ENCODE measurements at regions not wholly inside any gene's neighbourhood (a gene's known extent, or its start where the extent isn't known, plus 50 kb on each side); places are given as distances from the start of the nearest gene placed in this dataset.

DNA sequence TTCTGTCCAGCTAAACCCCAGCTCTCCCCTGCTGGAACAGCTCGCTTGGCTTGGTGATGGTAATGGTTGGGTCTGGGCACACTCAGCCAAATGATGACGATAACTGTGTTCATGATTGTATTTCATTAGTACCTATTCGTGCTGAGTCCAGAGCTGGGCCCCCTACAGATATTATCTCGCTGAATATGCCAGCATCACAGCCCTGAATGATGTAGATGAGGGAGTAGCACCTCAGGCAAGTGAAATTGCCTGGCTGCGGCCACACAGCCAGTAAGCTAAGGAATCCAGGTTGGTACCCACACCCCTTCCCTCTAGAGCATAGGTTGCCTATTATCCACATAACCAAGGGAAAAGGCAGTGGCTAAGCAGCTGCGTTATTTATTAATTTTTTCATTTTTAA is 163.5 kb downstream of the KTN1 start:
- CTCF ChIA-PET: interaction anchor here (1.0 to 2.1 kb wide), 3 partner anchors 9 to 748 kb away, joined by 3 to 14 read pairs (median 4); no protein-coding TSS in a partner anchor
- H3K4me2 ChIP-seq (ENCODE audit: insufficient read depth, low read length): no peak overlapping the region
- H3K79me2 ChIP-seq (ENCODE audit: control insufficient read depth, insufficient read depth, low read length): no peaks in the 10 kb centered on the region
- FAIRE-seq (no peak), DNase-seq (ENCODE audit: low read depth, low spot score) (no peak)
- intact Hi-C loops (cut with micrococcal nuclease): no loop called here
- no TSS peak for BruUV-seq (replicated peaks)
- no peaks in the 10 kb centered on the region for H4K20me1 ChIP-seq (replicated peaks; ENCODE audit: control insufficient read depth, extremely low read depth, insufficient read depth, low read length)
- H3K9ac ChIP-seq (replicated peaks; ENCODE audit: extremely low read depth, insufficient read depth, low read length): no peak overlapping the region
- H3K9me1 ChIP-seq (replicated peaks; ENCODE audit: control insufficient read depth, extremely low read depth, insufficient read depth, low read length): no peaks in the 10 kb centered on the region
- H3K36me3 ChIP-seq (ENCODE audit: control insufficient read depth in 2 of 2, extremely low read depth in 1 of 2, insufficient read depth in 2 of 2, low read length in 2 of 2): no peaks in the 10 kb centered on the region
- no peaks in the 10 kb centered on the region for H3K27me3 ChIP-seq (ENCODE audit: control insufficient read depth in 2 of 2, insufficient read depth in 2 of 2, low read length in 2 of 2)
- H3K4me3 ChIP-seq (replicated peaks in 1 of 3; ENCODE audit: insufficient read depth in 1 of 3, low read depth in 1 of 3, low read length in 3 of 3): no peak overlapping the region
- POLR2A ChIA-PET: no interaction called here
- no peak overlapping the region for H2AFZ ChIP-seq (ENCODE audit: low read depth, low read length)
- dilution Hi-C loops (cut with MboI; ENCODE audit: extremely low pct_ligation_motif_present, low sequenced_read_pairs): no loop called here
- no peaks in the 10 kb centered on the region for H3K4me1 ChIP-seq (ENCODE audit: control insufficient read depth, extremely low read depth, insufficient read depth, low read length)
- no peaks in the 10 kb centered on the region for H3K9me3 ChIP-seq (replicated peaks; ENCODE audit: control insufficient read depth, insufficient read depth, low read length)
- no peak overlapping the region for H3K27ac ChIP-seq (ENCODE audit: insufficient read depth, low read depth, low read length)
- TF ChIP-seq, protein P1, sequence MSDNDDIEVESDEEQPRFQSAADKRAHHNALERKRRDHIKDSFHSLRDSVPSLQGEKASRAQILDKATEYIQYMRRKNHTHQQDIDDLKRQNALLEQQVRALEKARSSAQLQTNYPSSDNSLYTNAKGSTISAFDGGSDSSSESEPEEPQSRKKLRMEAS (IDR thresholded peaks at IDR 0.05; ENCODE audit: insufficient read depth, insufficient read length): no peak
- TF ChIP-seq GATA2 (IDR thresholded peaks at IDR 0.05; ENCODE audit: insufficient read depth, insufficient read length, low read depth, low read length): no peak
- TF ChIP-seq FOS (IDR thresholded peaks at IDR 0.05; ENCODE audit: borderline replicate concordance, insufficient read depth, low read length): no peak
- no peak for TF ChIP-seq POLR2A (IDR thresholded peaks at IDR 0.05; ENCODE audit: low read depth, low read length)
- TF ChIP-seq, protein P2, sequence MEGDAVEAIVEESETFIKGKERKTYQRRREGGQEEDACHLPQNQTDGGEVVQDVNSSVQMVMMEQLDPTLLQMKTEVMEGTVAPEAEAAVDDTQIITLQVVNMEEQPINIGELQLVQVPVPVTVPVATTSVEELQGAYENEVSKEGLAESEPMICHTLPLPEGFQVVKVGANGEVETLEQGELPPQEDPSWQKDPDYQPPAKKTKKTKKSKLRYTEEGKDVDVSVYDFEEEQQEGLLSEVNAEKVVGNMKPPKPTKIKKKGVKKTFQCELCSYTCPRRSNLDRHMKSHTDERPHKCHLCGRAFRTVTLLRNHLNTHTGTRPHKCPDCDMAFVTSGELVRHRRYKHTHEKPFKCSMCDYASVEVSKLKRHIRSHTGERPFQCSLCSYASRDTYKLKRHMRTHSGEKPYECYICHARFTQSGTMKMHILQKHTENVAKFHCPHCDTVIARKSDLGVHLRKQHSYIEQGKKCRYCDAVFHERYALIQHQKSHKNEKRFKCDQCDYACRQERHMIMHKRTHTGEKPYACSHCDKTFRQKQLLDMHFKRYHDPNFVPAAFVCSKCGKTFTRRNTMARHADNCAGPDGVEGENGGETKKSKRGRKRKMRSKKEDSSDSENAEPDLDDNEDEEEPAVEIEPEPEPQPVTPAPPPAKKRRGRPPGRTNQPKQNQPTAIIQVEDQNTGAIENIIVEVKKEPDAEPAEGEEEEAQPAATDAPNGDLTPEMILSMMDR (IDR thresholded peaks at IDR 0.05; ENCODE audit: extremely low read depth in 1 of 2, insufficient read depth in 1 of 2, low read depth in 1 of 2, low read length in 2 of 2): no peak
- no peak for TF ChIP-seq EZH2 (IDR thresholded peaks at IDR 0.05; ENCODE audit: borderline replicate concordance, low read depth, low read length, severe bottlenecking)
- TF ChIP-seq POLR2AphosphoS5 (IDR thresholded peaks at IDR 0.05; ENCODE audit: insufficient read depth, low read depth, low read length): no peak
- TF ChIP-seq JUN (IDR thresholded peaks at IDR 0.05; ENCODE audit: borderline replicate concordance, insufficient read depth, insufficient read length, low read depth): no peak
- no peak for TF ChIP-seq MYC (IDR thresholded peaks at IDR 0.05; ENCODE audit: low read depth, low read length)
